Mucosa of rectum (tissue), 2 donors: ENCODE measurements at regions not wholly inside any gene's neighbourhood (a gene's known extent, or its start where the extent isn't known, plus 50 kb on each side); places are given as distances from the start of the nearest gene placed in this dataset.

ENCODE experiments used
- H3K27ac ChIP-seq, 2 donors: one replicate each; pipeline ENCODE4 v1.7.0; 2013; ENCODE audit warnings: inconsistent platforms in 2 of 2, low read depth in 2 of 2, low read length in 2 of 2
- H3K27me3 ChIP-seq, 2 donors: one replicate each; pipeline ENCODE4 v1.7.0; 2013; ENCODE audit warnings: low read length in 2 of 2; ENCODE audit not compliant: control insufficient read depth in 2 of 2, insufficient read depth in 2 of 2
- H3K36me3 ChIP-seq, 2 donors: one replicate each; pipeline ENCODE4 v1.7.0; 2013; ENCODE audit warnings: low read length in 2 of 2; ENCODE audit not compliant: control insufficient read depth in 2 of 2, insufficient read depth in 2 of 2
- H3K4me1 ChIP-seq, 2 donors: one replicate each; pipeline ENCODE4 v1.7.0; 2013; ENCODE audit warnings: low read length in 2 of 2, mild to moderate bottlenecking in 1 of 2; ENCODE audit not compliant: control insufficient read depth in 2 of 2, insufficient read depth in 2 of 2
- H3K4me3 ChIP-seq, 2 donors: one replicate each; pipeline ENCODE4 v1.7.0; 2013; ENCODE audit warnings: low read length in 2 of 2
- H3K9ac ChIP-seq, 2 donors: one replicate each; pipeline ENCODE4 v1.7.0; 2013; ENCODE audit warnings: low read length in 2 of 2, low read depth in 1 of 2, mild to moderate bottlenecking in 1 of 2
- H3K9me3 ChIP-seq, 2 donors: one replicate each; pipeline ENCODE4 v1.7.0; 2013; ENCODE audit warnings: low read length in 2 of 2; ENCODE audit not compliant: control insufficient read depth in 2 of 2
- donor health status: healthy.
- donor health status: Normal muscosa, but diverticular disease.

GRCh38 chr12:65546528-65546927 is 268.0 kb downstream of the MSRB3 start:
- H3K4me3 ChIP-seq = no peak overlapping the region
- H3K36me3 ChIP-seq = no peaks in the 10 kb centered on the region
- no peak overlapping the region for H3K9ac ChIP-seq
- no peak overlapping the region for H3K27ac ChIP-seq
- H3K4me1 ChIP-seq = no peaks in the 10 kb centered on the region
- H3K9me3 ChIP-seq = no peaks in the 10 kb centered on the region
- no peaks in the 10 kb centered on the region for H3K27me3 ChIP-seq

- Histone ChIP-seq H3K4me3 (no peak overlapping the region), H3K27ac (no peak overlapping the region), H3K4me1 (no peaks in the 10 kb centered on the region), H3K36me3 (no peaks in the 10 kb centered on the region), H3K9ac (no peak overlapping the region), H3K9me3 (no peaks in the 10 kb centered on the region), H3K27me3 (no peaks in the 10 kb centered on the region)
These were observed 267.4 kb upstream of the HMGA2 start for GRCh38 chr12:65556676-65557437.

- H3K27me3 ChIP-seq = no peaks in the 10 kb centered on the region
- no peaks in the 10 kb centered on the region for H3K4me1 ChIP-seq
- H3K9me3 ChIP-seq = no peaks in the 10 kb centered on the region
- H3K27ac ChIP-seq = no peak overlapping the region
- no peaks in the 10 kb centered on the region for H3K36me3 ChIP-seq
- H3K9ac ChIP-seq = no peak overlapping the region
- H3K4me3 ChIP-seq = no peak overlapping the region
These were observed 266.7 kb upstream of the HMGA2 start for GRCh38 chr12:65557438-65558181.

GRCh38 chr12:65560286-65560685 is 264.0 kb upstream of the HMGA2 start:
- Histone ChIP-seq H3K4me3 (no peak overlapping the region), H3K4me1 (no peaks in the 10 kb centered on the region), H3K9me3 (no peaks in the 10 kb centered on the region), H3K27me3 (no peaks in the 10 kb centered on the region), H3K27ac (no peak overlapping the region), H3K9ac (no peak overlapping the region), H3K36me3 (no peaks in the 10 kb centered on the region)

DNA sequence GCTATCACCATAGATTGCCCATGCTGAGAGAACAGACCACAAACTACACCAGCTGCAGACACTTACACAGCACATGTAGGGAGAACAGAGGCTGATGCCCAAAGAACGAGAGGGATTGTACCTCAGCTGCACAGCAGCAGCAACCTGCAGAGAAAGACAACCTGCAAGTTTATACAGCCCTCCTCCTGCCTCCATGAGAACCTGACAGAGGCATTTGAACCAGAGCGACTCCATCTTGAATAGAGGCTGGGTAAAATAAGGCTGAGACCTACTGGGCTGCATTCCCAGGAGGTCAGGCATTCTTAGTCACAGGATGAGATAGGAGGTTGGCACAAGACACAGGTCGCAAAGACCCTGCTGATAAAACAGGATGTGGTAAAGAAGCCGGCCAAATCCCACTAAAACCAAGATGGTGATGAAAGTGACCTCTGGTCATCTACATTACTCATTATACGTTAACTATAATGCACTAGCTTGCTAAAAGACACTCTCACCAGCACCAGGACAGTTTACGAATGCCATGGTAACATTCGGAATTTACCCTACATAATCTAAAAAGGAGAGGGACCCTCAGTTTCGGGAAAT is 262.4 kb upstream of the HMGA2 start:
- no peaks in the 10 kb centered on the region for H3K9me3 ChIP-seq
- H3K27ac ChIP-seq = no peak overlapping the region
- no peaks in the 10 kb centered on the region for H3K27me3 ChIP-seq
- H3K36me3 ChIP-seq = no peaks in the 10 kb centered on the region
- no peak overlapping the region for H3K4me3 ChIP-seq
- H3K9ac ChIP-seq = no peak overlapping the region
- no peaks in the 10 kb centered on the region for H3K4me1 ChIP-seq

- H3K36me3 ChIP-seq = no peaks in the 10 kb centered on the region
- H3K27ac ChIP-seq = no peak overlapping the region
- peaks cover 0 to 1% of the 10 kb centered on the region in 2 donors for H3K27me3 ChIP-seq
- H3K4me1 ChIP-seq = no peaks in the 10 kb centered on the region
- no peak overlapping the region for H3K4me3 ChIP-seq
- H3K9ac ChIP-seq = no peak overlapping the region
- no peaks in the 10 kb centered on the region for H3K9me3 ChIP-seq
These were observed 258.4 kb upstream of the HMGA2 start for GRCh38 chr12:65565601-65566560.

DNA sequence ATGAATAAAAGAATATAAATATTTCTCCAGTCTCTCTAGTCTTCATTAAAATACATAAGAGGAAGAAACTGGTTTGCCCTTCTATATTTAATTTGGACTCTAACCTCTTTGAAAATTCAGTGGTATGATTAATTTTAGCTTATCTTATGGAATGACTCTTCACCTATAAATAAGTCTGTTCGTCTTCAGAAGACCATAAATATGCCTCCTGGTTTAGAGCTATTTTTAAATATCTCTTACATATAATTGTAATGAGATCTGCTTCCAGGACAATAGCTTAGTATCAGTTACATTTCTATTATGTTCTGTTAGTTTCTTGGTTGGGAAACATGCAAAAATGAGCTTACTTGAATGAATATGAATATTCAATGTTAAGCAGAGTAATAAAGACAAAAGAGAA is 257.5 kb upstream of the HMGA2 start:
- Histone ChIP-seq H3K36me3 (no peaks in the 10 kb centered on the region), H3K27ac (no peak overlapping the region), H3K4me1 (no peaks in the 10 kb centered on the region), H3K9me3 (no peaks in the 10 kb centered on the region), H3K9ac (no peak overlapping the region), H3K27me3 (peaks cover 0 to 5% of the 10 kb centered on the region in 2 donors), H3K4me3 (no peak overlapping the region)

GRCh38 chr12:65567820-65568219 is 256.5 kb upstream of the HMGA2 start:
- H3K4me1 ChIP-seq = no peaks in the 10 kb centered on the region
- H3K9ac ChIP-seq = no peak overlapping the region
- no peaks in the 10 kb centered on the region for H3K36me3 ChIP-seq
- H3K27me3 ChIP-seq = peaks cover 0 to 5% of the 10 kb centered on the region in 2 donors
- H3K9me3 ChIP-seq = no peaks in the 10 kb centered on the region
- no peak overlapping the region for H3K27ac ChIP-seq
- no peak overlapping the region for H3K4me3 ChIP-seq

DNA sequence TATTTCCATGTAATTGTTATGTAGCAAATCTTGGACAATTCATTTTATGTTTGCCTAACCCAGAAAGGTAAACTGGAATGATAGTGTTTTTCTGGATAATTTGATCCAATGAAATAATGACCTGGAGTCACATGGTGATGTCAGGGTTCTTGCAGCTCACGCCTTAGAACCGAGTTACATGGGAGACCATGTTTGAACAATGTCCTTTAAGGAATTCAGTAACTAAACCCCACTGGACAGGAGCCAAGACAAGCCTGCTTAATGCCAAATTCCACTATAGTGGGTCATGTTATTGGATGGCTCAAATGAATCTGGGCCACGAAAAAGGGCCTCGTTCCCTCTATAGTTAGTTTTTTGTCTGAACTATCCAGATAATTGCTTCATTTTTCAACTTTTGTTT is 255.8 kb upstream of the HMGA2 start:
- H3K27me3 ChIP-seq = peaks cover 0 to 5% of the 10 kb centered on the region in 2 donors
- no peak overlapping the region for H3K9ac ChIP-seq
- H3K36me3 ChIP-seq = no peaks in the 10 kb centered on the region
- no peaks in the 10 kb centered on the region for H3K4me1 ChIP-seq
- no peaks in the 10 kb centered on the region for H3K9me3 ChIP-seq
- no peak overlapping the region for H3K4me3 ChIP-seq
- H3K27ac ChIP-seq = no peak overlapping the region
